ENCODE measurements at regions not wholly inside any gene's neighbourhood (a gene's known extent, or its start where the extent isn't known, plus 50 kb on each side); places are given as distances from the start of the nearest gene placed in this dataset.

GRCh38 chr10:23604613-23605012 is 165.7 kb downstream of the OTUD1 start:
- Mint-ChIP-seq H3K27me3 (no peaks in the 10 kb centered on the region), H3K4me3 (no peak overlapping the region), H3K4me1 (ENCODE audit: low read depth) (no peaks in the 10 kb centered on the region), H3K36me3 (ENCODE audit: low read depth) (no peaks in the 10 kb centered on the region), H3K27ac (no peak overlapping the region), H3K9me3 (peaks cover 2% of the 10 kb centered on the region)
- POLR2A ChIA-PET, result interaction anchor here (0.6 kb wide), 1 partner anchor 448 kb away, joined by 3 read pairs; no protein-coding TSS in a partner anchor
- intact Hi-C loops (cut with DNase I, micrococcal nuclease), result no loop called here
- CTCF ChIA-PET, result no interaction called here
- DNase-seq, result no peak
- TF ChIP-seq, protein P1, sequence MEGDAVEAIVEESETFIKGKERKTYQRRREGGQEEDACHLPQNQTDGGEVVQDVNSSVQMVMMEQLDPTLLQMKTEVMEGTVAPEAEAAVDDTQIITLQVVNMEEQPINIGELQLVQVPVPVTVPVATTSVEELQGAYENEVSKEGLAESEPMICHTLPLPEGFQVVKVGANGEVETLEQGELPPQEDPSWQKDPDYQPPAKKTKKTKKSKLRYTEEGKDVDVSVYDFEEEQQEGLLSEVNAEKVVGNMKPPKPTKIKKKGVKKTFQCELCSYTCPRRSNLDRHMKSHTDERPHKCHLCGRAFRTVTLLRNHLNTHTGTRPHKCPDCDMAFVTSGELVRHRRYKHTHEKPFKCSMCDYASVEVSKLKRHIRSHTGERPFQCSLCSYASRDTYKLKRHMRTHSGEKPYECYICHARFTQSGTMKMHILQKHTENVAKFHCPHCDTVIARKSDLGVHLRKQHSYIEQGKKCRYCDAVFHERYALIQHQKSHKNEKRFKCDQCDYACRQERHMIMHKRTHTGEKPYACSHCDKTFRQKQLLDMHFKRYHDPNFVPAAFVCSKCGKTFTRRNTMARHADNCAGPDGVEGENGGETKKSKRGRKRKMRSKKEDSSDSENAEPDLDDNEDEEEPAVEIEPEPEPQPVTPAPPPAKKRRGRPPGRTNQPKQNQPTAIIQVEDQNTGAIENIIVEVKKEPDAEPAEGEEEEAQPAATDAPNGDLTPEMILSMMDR (IDR thresholded peaks at IDR 0.05), result no peak
- H3K4me3 ChIP-seq (ENCODE audit: low read length), result no peak overlapping the region
- ATAC-seq (ENCODE audit: poor library complexity), result no peak
- H3K9me3 ChIP-seq (ENCODE audit: control insufficient read depth in 1 of 2, insufficient read depth in 1 of 2, low read length in 2 of 2), result no peaks in the 10 kb centered on the region
- no peaks in the 10 kb centered on the region for H3K36me3 ChIP-seq (ENCODE audit: insufficient read depth, low read length)
- no peak overlapping the region for H3K27ac ChIP-seq (ENCODE audit: low read depth in 1 of 2, low read length in 2 of 2)
- H3K27me3 ChIP-seq (ENCODE audit: control insufficient read depth in 1 of 2, insufficient read depth in 2 of 2, low read length in 2 of 2), result no peaks in the 10 kb centered on the region
- no peaks in the 10 kb centered on the region for H3K4me1 ChIP-seq (ENCODE audit: insufficient read depth, low read length)

DNA sequence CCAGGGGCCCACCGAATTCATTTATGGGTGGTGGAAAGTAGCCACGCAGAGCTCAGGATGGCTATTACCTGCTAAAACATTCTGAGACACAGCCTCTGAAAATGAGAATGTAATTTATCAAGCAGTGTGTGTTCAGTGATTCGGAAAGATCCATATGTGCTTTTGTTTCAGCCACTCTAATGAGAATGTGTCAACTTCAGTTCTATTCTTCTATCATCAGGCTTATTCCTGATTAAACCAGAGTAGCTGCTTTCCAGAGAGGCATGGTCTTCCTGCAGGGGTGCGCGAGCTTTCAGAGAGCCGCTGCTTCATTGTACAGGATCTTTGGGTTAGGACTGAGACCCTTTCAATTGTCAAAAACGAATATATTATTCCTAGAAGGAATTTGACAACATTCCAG is 167.6 kb downstream of the OTUD1 start:
- POLR2A ChIA-PET, result no interaction called here
- Mint-ChIP-seq H3K4me1 (ENCODE audit: low read depth) (no peaks in the 10 kb centered on the region), H3K4me3 (no peak overlapping the region), H3K27ac (no peak overlapping the region), H3K27me3 (no peaks in the 10 kb centered on the region), H3K9me3 (no peaks in the 10 kb centered on the region), H3K36me3 (ENCODE audit: low read depth) (no peaks in the 10 kb centered on the region)
- TF ChIP-seq, protein P1 (IDR thresholded peaks at IDR 0.05), result no peak
- Histone ChIP-seq H3K4me3 (ENCODE audit: low read length) (no peak overlapping the region), H3K36me3 (ENCODE audit: insufficient read depth, low read length) (no peaks in the 10 kb centered on the region), H3K4me1 (ENCODE audit: insufficient read depth, low read length) (no peaks in the 10 kb centered on the region), H3K9me3 (ENCODE audit: control insufficient read depth in 1 of 2, insufficient read depth in 1 of 2, low read length in 2 of 2) (no peaks in the 10 kb centered on the region), H3K27me3 (ENCODE audit: control insufficient read depth in 1 of 2, insufficient read depth in 2 of 2, low read length in 2 of 2) (no peaks in the 10 kb centered on the region), H3K27ac (ENCODE audit: low read depth in 1 of 2, low read length in 2 of 2) (no peak overlapping the region)
- DNase-seq (no peak), ATAC-seq (ENCODE audit: poor library complexity) (no peak)
- intact Hi-C loops (cut with DNase I, micrococcal nuclease), result no loop called here
- CTCF ChIA-PET, result no interaction called here

GRCh38 chr10:23608926-23609325 is 170.1 kb downstream of the OTUD1 start:
- TF ChIP-seq, protein P1 (IDR thresholded peaks at IDR 0.05), result no peak
- H3K9me3 Mint-ChIP-seq, result no peaks in the 10 kb centered on the region
- ATAC-seq (ENCODE audit: poor library complexity) (no peak), DNase-seq (no peak)
- H3K4me3 ChIP-seq (ENCODE audit: low read length), result no peak overlapping the region
- no peaks in the 10 kb centered on the region for H3K4me1 ChIP-seq (ENCODE audit: insufficient read depth, low read length)
- no peaks in the 10 kb centered on the region for H3K36me3 ChIP-seq (ENCODE audit: insufficient read depth, low read length)
- no peaks in the 10 kb centered on the region for H3K9me3 ChIP-seq (ENCODE audit: control insufficient read depth in 1 of 2, insufficient read depth in 1 of 2, low read length in 2 of 2)
- H3K27me3 ChIP-seq (ENCODE audit: control insufficient read depth in 1 of 2, insufficient read depth in 2 of 2, low read length in 2 of 2), result no peaks in the 10 kb centered on the region
- intact Hi-C loops (cut with DNase I, micrococcal nuclease), result no loop called here
- ChIA-PET CTCF (no interaction called here), POLR2A (no interaction called here)
- no peaks in the 10 kb centered on the region for H3K27me3 Mint-ChIP-seq
- no peaks in the 10 kb centered on the region for H3K36me3 Mint-ChIP-seq (ENCODE audit: low read depth)
- H3K27ac Mint-ChIP-seq, result no peak overlapping the region
- no peak overlapping the region for H3K27ac ChIP-seq (ENCODE audit: low read depth in 1 of 2, low read length in 2 of 2)
- H3K4me1 Mint-ChIP-seq (ENCODE audit: low read depth), result no peaks in the 10 kb centered on the region
- no peak overlapping the region for H3K4me3 Mint-ChIP-seq

Measured in CD4-positive, alpha-beta T cell (primary cell).